Endothelial cell of umbilical vein (primary cell): ENCODE measurements at regions not wholly inside any gene's neighbourhood (a gene's known extent, or its start where the extent isn't known, plus 50 kb on each side); places are given as distances from the start of the nearest gene placed in this dataset.

Experiments used
- BruUV-seq: library from RNA; stranded (reverse); fragments of 400-500 nt; replicated peaks from 2 replicates; lab custom pipeline; 2021; lab: Mats Ljungman, UMichigan
- CTCF ChIA-PET: fragments of 300-600, 350-600 bp; sonication (Branson Sonifier 250); formaldehyde crosslinking; loops from one replicate; lab custom pipeline; 2021; ENCODE audit warnings: antibody characterized with exemption, inconsistent platforms; lab: Charles Lee
- POLR2A ChIA-PET: fragments of 300-600, 350-600 bp; sonication (Branson Sonifier 250); formaldehyde crosslinking; loops from one replicate; lab custom pipeline; 2021; ENCODE audit warnings: antibody characterized with exemption, inconsistent platforms; lab: Charles Lee
- DNase-seq: peaks from one replicate; pipeline ENCODE4 v3.0.0-alpha.2; 2011; ENCODE audit warnings: low read depth, low spot score
- FAIRE-seq: peaks from 2 replicates; lab custom pipeline; 2011; peaks lifted over from hg19 to GRCh38; lab: Jason Lieb, UNC
- H2AFZ ChIP-seq: 2 replicates; pipeline ENCODE4 v1.6.0; 2012; ENCODE audit warnings: low read depth, low read length, control low read depth, inconsistent platforms
- H3K27ac ChIP-seq: 2 replicates; pipeline ENCODE4 v1.5.1; 2011; ENCODE audit warnings: low read depth, mild to moderate bottlenecking, control low read depth, low read length, moderate library complexity; ENCODE audit not compliant: insufficient read depth
- H3K27me3 ChIP-seq, 2 experiments: 2 replicates each; pipeline versions ENCODE4 v1.6.0 to v1.6.1; 2011; ENCODE audit warnings: low read length in 2 of 2, mixed read lengths in 1 of 2; ENCODE audit not compliant: control insufficient read depth in 2 of 2, insufficient read depth in 2 of 2
- H3K36me3 ChIP-seq, 2 experiments: 2 replicates in 1 of 2; 3 replicates in 1 of 2; pipeline ENCODE4 v1.5.1; 2011; ENCODE audit warnings: low read length in 2 of 2, mild to moderate bottlenecking in 1 of 2, moderate library complexity in 1 of 2; ENCODE audit not compliant: control insufficient read depth in 2 of 2, insufficient read depth in 2 of 2; ENCODE audit errors: extremely low read depth in 1 of 2
- H3K4me1 ChIP-seq: 3 replicates; pipeline ENCODE4 v1.5.1; 2011; ENCODE audit warnings: mild to moderate bottlenecking, low read length; ENCODE audit not compliant: control insufficient read depth, insufficient read depth; ENCODE audit errors: extremely low read depth
- H3K4me2 ChIP-seq: 2 replicates; pipeline ENCODE4 v1.6.1; 2011; ENCODE audit warnings: low read length, control low read depth, mixed read lengths; ENCODE audit not compliant: insufficient read depth
- H3K4me3 ChIP-seq, 3 experiments: fragments of 200-600 bp in 1 of 3; sonication (generic), shearing (Covaris generic) in 1 of 3; replicated peaks in 1 of 3; 2 replicates each; pipeline ENCODE4 v1.5.1; 2011 to 2016; ENCODE audit warnings: control low read depth in 3 of 3, low read length in 3 of 3, mild to moderate bottlenecking in 2 of 3, inconsistent platforms in 1 of 3, low read depth in 1 of 3, moderate library complexity in 1 of 3; ENCODE audit not compliant: insufficient read depth in 1 of 3
- H3K79me2 ChIP-seq: 2 replicates; pipeline ENCODE4 v1.6.0; 2012; ENCODE audit warnings: low read length, inconsistent platforms; ENCODE audit not compliant: control insufficient read depth, insufficient read depth
- H3K9ac ChIP-seq: replicated peaks from 2 replicates; pipeline ENCODE3; 2011; ENCODE audit warnings: low read length, control low read depth; ENCODE audit not compliant: insufficient read depth; ENCODE audit errors: extremely low read depth
- H3K9me1 ChIP-seq: replicated peaks from 3 replicates; pipeline ENCODE4 v1.6.0; 2011; ENCODE audit warnings: mild to moderate bottlenecking, low read length; ENCODE audit not compliant: control insufficient read depth, insufficient read depth; ENCODE audit errors: extremely low read depth
- H3K9me3 ChIP-seq: replicated peaks from 2 replicates; pipeline ENCODE4 v1.5.1; 2012; ENCODE audit warnings: low read length, inconsistent platforms; ENCODE audit not compliant: control insufficient read depth, insufficient read depth
- H4K20me1 ChIP-seq: replicated peaks from 2 replicates; pipeline ENCODE3; 2011; ENCODE audit warnings: mild to moderate bottlenecking, low read length; ENCODE audit not compliant: control insufficient read depth, insufficient read depth; ENCODE audit errors: extremely low read depth
- EZH2 ChIP-seq: IDR thresholded peaks from 2 replicates; pipeline ENCODE4 v1.6.1; 2012; ENCODE audit warnings: borderline replicate concordance, low read depth, mild to moderate bottlenecking, moderate library complexity, low read length, inconsistent platforms; ENCODE audit not compliant: severe bottlenecking
- FOS ChIP-seq: IDR thresholded peaks from 2 replicates; pipeline ENCODE4 v1.6.1; 2011; ENCODE audit warnings: mild to moderate bottlenecking, low read length, moderate library complexity, borderline replicate concordance; ENCODE audit not compliant: insufficient read depth
- GATA2 ChIP-seq: IDR thresholded peaks from 2 replicates; pipeline ENCODE4 v1.7.0; 2011; ENCODE audit warnings: low read depth, mild to moderate bottlenecking, moderate library complexity, mixed read lengths, low read length; ENCODE audit not compliant: insufficient read length, insufficient read depth
- JUN ChIP-seq: IDR thresholded peaks from 2 replicates; pipeline ENCODE4 v1.6.1; 2011; ENCODE audit warnings: borderline replicate concordance, low read depth; ENCODE audit not compliant: insufficient read length, insufficient read depth
- MYC ChIP-seq: IDR thresholded peaks from one replicate; pipeline ENCODE4 v1.6.1; 2011; ENCODE audit warnings: mild to moderate bottlenecking, low read depth, low read length
- POLR2A ChIP-seq: IDR thresholded peaks from 2 replicates; pipeline ENCODE4 v1.6.1; 2012; ENCODE audit warnings: low read depth, mild to moderate bottlenecking, control low read depth, low read length
- POLR2AphosphoS5 ChIP-seq: IDR thresholded peaks from 2 replicates; pipeline ENCODE4 v1.6.1; 2012; ENCODE audit warnings: low read depth, mild to moderate bottlenecking, control low read depth, low read length, moderate library complexity; ENCODE audit not compliant: insufficient read depth
- dilution Hi-C: fragments of 300-500 bp; cut with MboI; formaldehyde crosslinking; loops from one replicate; pipeline ENCODE4 v1.15.0; 2019; ENCODE audit warnings: low sequenced_read_pairs; ENCODE audit not compliant: extremely low pct_ligation_motif_present
- intact Hi-C: fragments of 100-400 bp; cut with micrococcal nuclease; formaldehyde crosslinking; loops from one replicate; pipeline ENCODE4 v1.10.0; 2022
- TF ChIP-seq, protein P1 (sequence below), 2 donors: IDR thresholded peaks; 1 replicate in 1 of 2; 2 replicates in 1 of 2; pipeline ENCODE4 v1.5.1; 2011; ENCODE audit warnings: low read length in 2 of 2, mild to moderate bottlenecking in 2 of 2, moderate library complexity in 2 of 2, control low read depth in 1 of 2, inconsistent platforms in 1 of 2, low read depth in 1 of 2; ENCODE audit not compliant: insufficient read depth in 1 of 2; ENCODE audit errors: extremely low read depth in 1 of 2
- TF ChIP-seq, protein P2 (sequence below): IDR thresholded peaks from 2 replicates; pipeline ENCODE4 v1.6.1; 2011; ENCODE audit not compliant: insufficient read depth, insufficient read length

DNA sequence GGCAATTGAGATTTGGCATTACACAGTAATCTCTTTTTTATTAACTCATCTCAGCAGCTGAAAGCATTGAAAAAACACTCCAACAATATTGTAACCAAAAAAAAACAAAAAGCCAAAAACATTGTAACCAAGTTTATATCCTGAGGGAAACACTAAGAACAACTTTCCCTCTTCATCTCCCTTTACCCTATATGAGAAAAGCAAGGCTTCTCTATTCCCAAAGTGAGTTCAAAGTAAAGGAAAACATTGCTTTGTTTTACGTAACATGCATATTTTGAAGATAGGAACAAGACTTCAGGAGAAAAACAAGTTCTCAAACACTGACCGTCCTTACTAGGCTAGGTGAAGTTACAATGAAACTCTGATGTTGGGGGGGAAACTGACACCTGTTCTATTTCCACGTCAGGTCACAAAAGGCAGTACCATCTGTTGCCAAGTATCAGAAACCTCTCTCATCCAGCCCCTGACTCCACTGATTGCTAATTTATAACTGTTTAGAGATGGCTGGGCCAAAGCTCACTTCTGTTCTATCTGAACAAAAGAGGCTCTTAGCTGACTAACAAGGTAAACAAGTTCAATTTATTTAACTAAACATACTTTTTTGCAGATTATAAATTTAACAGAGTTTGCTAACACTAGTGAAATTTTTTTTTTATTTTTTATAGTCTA lies 67.9 kb upstream of the PLXNC1 start:
- H3K27ac ChIP-seq, result no peak overlapping the region
- H4K20me1 ChIP-seq, result no peaks in the 10 kb centered on the region
- POLR2A ChIA-PET, result no interaction called here
- H3K27me3 ChIP-seq, result peaks cover 8 to 10% of the 10 kb centered on the region in 2 experiments
- dilution Hi-C loops, result no loop called here
- H2AFZ ChIP-seq, result no peak overlapping the region
- H3K9me1 ChIP-seq, result no peaks in the 10 kb centered on the region
- H3K4me3 ChIP-seq, result no peak overlapping the region
- no peaks in the 10 kb centered on the region for H3K4me1 ChIP-seq
- H3K36me3 ChIP-seq, result no peaks in the 10 kb centered on the region
- no peak for TF ChIP-seq MYC
- no peak for TF ChIP-seq POLR2A
- H3K4me2 ChIP-seq, result no peak overlapping the region
- H3K9me3 ChIP-seq, result no peaks in the 10 kb centered on the region
- intact Hi-C loops, result no loop called here
- CTCF ChIA-PET, result interaction anchor here (1.4 to 2.1 kb wide), 2 partner anchors 15 to 20 kb away, joined by 4 to 6 read pairs; no protein-coding TSS in a partner anchor
- DNase-seq (no peak), FAIRE-seq (no peak)
- BruUV-seq, result no TSS peak
- no peak overlapping the region for H3K9ac ChIP-seq
- H3K79me2 ChIP-seq, result no peaks in the 10 kb centered on the region

DNA sequence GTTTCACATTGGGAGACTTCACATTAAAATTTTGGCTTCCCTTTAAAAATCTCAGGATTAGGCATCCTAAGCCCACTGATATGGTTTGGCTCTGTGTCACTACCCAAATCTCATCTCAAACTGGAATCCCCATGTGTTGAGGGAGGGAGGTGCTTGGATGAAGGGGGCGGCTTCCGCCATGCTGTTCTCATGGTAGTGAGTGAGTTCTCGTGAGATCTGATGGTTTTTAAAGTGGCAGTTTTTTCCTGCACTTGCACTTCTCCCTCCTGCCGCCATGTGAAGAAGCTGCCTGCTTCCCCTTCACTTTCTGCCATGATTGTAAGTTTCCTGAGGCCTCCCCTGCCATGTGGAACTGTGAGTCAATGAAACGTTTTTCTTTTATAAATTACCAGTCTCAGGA lies 65.7 kb upstream of the PLXNC1 start:
- TF ChIP-seq POLR2A (no peak), EZH2 (no peak), POLR2AphosphoS5 (no peak), FOS (no peak), GATA2 (no peak), JUN (no peak), MYC (no peak)
- TF ChIP-seq, protein P1, sequence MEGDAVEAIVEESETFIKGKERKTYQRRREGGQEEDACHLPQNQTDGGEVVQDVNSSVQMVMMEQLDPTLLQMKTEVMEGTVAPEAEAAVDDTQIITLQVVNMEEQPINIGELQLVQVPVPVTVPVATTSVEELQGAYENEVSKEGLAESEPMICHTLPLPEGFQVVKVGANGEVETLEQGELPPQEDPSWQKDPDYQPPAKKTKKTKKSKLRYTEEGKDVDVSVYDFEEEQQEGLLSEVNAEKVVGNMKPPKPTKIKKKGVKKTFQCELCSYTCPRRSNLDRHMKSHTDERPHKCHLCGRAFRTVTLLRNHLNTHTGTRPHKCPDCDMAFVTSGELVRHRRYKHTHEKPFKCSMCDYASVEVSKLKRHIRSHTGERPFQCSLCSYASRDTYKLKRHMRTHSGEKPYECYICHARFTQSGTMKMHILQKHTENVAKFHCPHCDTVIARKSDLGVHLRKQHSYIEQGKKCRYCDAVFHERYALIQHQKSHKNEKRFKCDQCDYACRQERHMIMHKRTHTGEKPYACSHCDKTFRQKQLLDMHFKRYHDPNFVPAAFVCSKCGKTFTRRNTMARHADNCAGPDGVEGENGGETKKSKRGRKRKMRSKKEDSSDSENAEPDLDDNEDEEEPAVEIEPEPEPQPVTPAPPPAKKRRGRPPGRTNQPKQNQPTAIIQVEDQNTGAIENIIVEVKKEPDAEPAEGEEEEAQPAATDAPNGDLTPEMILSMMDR (IDR thresholded peaks at IDR 0.05; ENCODE audit: extremely low read depth in 1 of 2, insufficient read depth in 1 of 2, low read depth in 1 of 2, low read length in 2 of 2), result no peak
- TF ChIP-seq, protein P2, sequence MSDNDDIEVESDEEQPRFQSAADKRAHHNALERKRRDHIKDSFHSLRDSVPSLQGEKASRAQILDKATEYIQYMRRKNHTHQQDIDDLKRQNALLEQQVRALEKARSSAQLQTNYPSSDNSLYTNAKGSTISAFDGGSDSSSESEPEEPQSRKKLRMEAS, result no peak
- no peak for DNase-seq
- H3K9me3 ChIP-seq, result no peaks in the 10 kb centered on the region
- ChIA-PET POLR2A (interaction anchor here (0.5 kb wide), 1 partner anchor 931 kb away, joined by 3 read pairs; no protein-coding TSS in a partner anchor), CTCF (interaction anchor here (2.1 to 2.3 kb wide), 3 partner anchors 8 to 19 kb away, joined by 5 to 6 read pairs (median 6); no protein-coding TSS in a partner anchor)
- no peaks in the 10 kb centered on the region for H4K20me1 ChIP-seq
- no peaks in the 10 kb centered on the region for H3K4me1 ChIP-seq
- H3K27me3 ChIP-seq, result peaks cover 4 to 10% of the 10 kb centered on the region in 2 experiments
- no TSS peak for BruUV-seq
- H3K4me3 ChIP-seq, result no peak overlapping the region
- no peak overlapping the region for H3K9ac ChIP-seq
- intact Hi-C loops, result no loop called here
- H3K9me1 ChIP-seq, result no peaks in the 10 kb centered on the region
- dilution Hi-C loops, result no loop called here
- no peak overlapping the region for H3K27ac ChIP-seq
- H2AFZ ChIP-seq, result no peak overlapping the region
- no peaks in the 10 kb centered on the region for H3K79me2 ChIP-seq
- FAIRE-seq, result no peak
- no peak overlapping the region for H3K4me2 ChIP-seq
- no peaks in the 10 kb centered on the region for H3K36me3 ChIP-seq
